SK-N-SH treated with all-trans-retinoic acid at 6 μM for 48 hours (cell line): ENCODE measurements at regions not wholly inside any gene's neighbourhood (a gene's known extent, or its start where the extent isn't known, plus 50 kb on each side); places are given as distances from the start of the nearest gene placed in this dataset.

Source experiments
- ATAC-seq: fragments of 200-7000 bp; cut with Tn5 transposase; 3 replicates; pipeline ENCODE4 v1.9.1; 2020; ENCODE audit warnings: mild to moderate bottlenecking, moderate library complexity
- ARNTL ChIP-seq: fragments of 450-650 bp; formaldehyde crosslinking; IDR thresholded peaks from 2 replicates; pipeline ENCODE4 v1.5.0; 2020; ENCODE audit warnings: low read depth, mild to moderate bottlenecking, moderate library complexity, borderline replicate concordance
- BACH2 ChIP-seq: fragments of 250-450 bp; sonication (Bioruptor Pico); IDR thresholded peaks from 2 replicates; pipeline ENCODE4 v1.9.0; 2021; ENCODE audit warnings: mild to moderate bottlenecking, borderline replicate concordance
- CSDC2 ChIP-seq: fragments of 250-450 bp; sonication (Bioruptor Pico); IDR thresholded peaks from 2 replicates; pipeline ENCODE4 v1.5.0; 2020; ENCODE audit warnings: mild to moderate bottlenecking, moderate library complexity
- ESRRG ChIP-seq: fragments of 250-450 bp; sonication (Bioruptor Pico); IDR thresholded peaks from 2 replicates; pipeline ENCODE4 v1.6.1; 2021; ENCODE audit warnings: mild to moderate bottlenecking
- ISL1 ChIP-seq: fragments of 250-450 bp; sonication (Bioruptor Pico); IDR thresholded peaks from 2 replicates; pipeline ENCODE4 v2.1.2; 2022; ENCODE audit warnings: mild to moderate bottlenecking, moderate library complexity
- OSR1 ChIP-seq: fragments of 250-450 bp; sonication (Bioruptor Pico); IDR thresholded peaks from 2 replicates; pipeline ENCODE4 v1.8.0; 2022; ENCODE audit warnings: moderate library complexity, mild to moderate bottlenecking, inconsistent platforms
- PPARA ChIP-seq: fragments of 250-450 bp; sonication (Bioruptor Pico); IDR thresholded peaks from 2 replicates; pipeline ENCODE4 v1.5.0; 2020; ENCODE audit warnings: mild to moderate bottlenecking, borderline replicate concordance
- RARB ChIP-seq: fragments of 250-450 bp; sonication (Bioruptor Pico); IDR thresholded peaks from 2 replicates; pipeline ENCODE4 v1.8.0; 2021; ENCODE audit warnings: mild to moderate bottlenecking, moderate library complexity
- SNAI2 ChIP-seq: fragments of 250-450 bp; sonication (Bioruptor Pico); IDR thresholded peaks from 2 replicates; pipeline ENCODE4 v1.5.0; 2020; ENCODE audit warnings: mild to moderate bottlenecking, moderate library complexity
- TCF4 ChIP-seq: fragments of 250-450 bp; sonication (Bioruptor Pico); IDR thresholded peaks from 2 replicates; pipeline ENCODE4 v1.8.0; 2021; ENCODE audit warnings: mild to moderate bottlenecking, moderate library complexity, borderline replicate concordance
- ZC3H10 ChIP-seq: fragments of 250-450 bp; sonication (Bioruptor Pico); IDR thresholded peaks from 2 replicates; pipeline ENCODE4 v1.5.1; 2021; ENCODE audit warnings: mild to moderate bottlenecking, moderate library complexity
- ZFP3 ChIP-seq: fragments of 250-450 bp; sonication (Bioruptor Pico); IDR thresholded peaks from 2 replicates; pipeline ENCODE4 v1.5.0; 2020; ENCODE audit warnings: mild to moderate bottlenecking, moderate library complexity
- ZFP30 ChIP-seq: fragments of 450-650 bp; formaldehyde crosslinking; IDR thresholded peaks from 2 replicates; pipeline ENCODE4 v1.5.0; 2022; ENCODE audit warnings: mild to moderate bottlenecking, moderate library complexity
- ZNF565 ChIP-seq: fragments of 450-650 bp; formaldehyde crosslinking; conservative IDR thresholded peaks from 2 replicates; pipeline ENCODE4 v1.5.0; 2020; ENCODE audit warnings: low read depth, mild to moderate bottlenecking, moderate library complexity
- ZNF70 ChIP-seq: fragments of 450-650 bp; formaldehyde crosslinking; IDR thresholded peaks from 2 replicates; pipeline ENCODE4 v1.5.0; 2020; ENCODE audit warnings: mild to moderate bottlenecking, moderate library complexity
- ZNF8 ChIP-seq: fragments of 450-650 bp; formaldehyde crosslinking; IDR thresholded peaks from 2 replicates; pipeline ENCODE4 v1.5.0; 2020; ENCODE audit warnings: mild to moderate bottlenecking, moderate library complexity
- TF ChIP-seq, protein P1 (sequence below): fragments of 250-450 bp; sonication (Bioruptor Pico); IDR thresholded peaks from 2 replicates; pipeline ENCODE4 v1.8.0; 2021; ENCODE audit warnings: low read depth, mild to moderate bottlenecking, moderate library complexity, borderline replicate concordance
- TF ChIP-seq, protein P2 (sequence below): fragments of 250-450 bp; sonication (Bioruptor Pico); IDR thresholded peaks from 2 replicates; pipeline ENCODE4 v1.8.0; 2020; ENCODE audit warnings: mild to moderate bottlenecking, moderate library complexity, borderline replicate concordance
- TF ChIP-seq, protein P3 (sequence below): fragments of 250-450 bp; sonication (Bioruptor Pico); IDR thresholded peaks from 2 replicates; pipeline ENCODE4 v1.5.1; 2021; ENCODE audit warnings: mild to moderate bottlenecking, moderate library complexity
- TF ChIP-seq, protein P4 (sequence below): fragments of 250-450 bp; sonication (Bioruptor Pico); IDR thresholded peaks from 2 replicates; pipeline ENCODE4 v1.5.1; 2020; ENCODE audit warnings: low read depth, mild to moderate bottlenecking, moderate library complexity
- TF ChIP-seq, protein P5 (sequence below): fragments of 250-450 bp; sonication (Bioruptor Pico); IDR thresholded peaks from 2 replicates; pipeline ENCODE4 v1.5.0; 2020; ENCODE audit warnings: mild to moderate bottlenecking, moderate library complexity

DNA sequence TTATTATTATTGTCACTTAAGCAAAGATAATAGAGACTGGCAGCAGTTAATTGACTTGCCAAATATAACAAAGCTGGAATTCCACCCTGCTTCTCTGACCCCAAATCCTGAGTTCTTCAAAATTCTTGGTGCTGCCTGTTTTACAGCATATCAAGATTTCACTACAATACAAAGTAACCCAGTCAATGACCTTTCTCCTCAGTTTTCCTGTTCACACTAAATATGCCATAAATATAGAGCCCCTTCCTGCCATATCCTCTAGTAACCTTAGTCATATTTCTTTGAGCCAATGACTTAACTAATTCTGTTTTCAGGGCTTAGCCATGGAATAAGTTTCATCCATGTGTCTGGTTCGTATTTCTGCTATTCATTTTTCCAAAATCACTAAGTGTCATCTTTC, 315.3 kb upstream of the HS3ST1 start:
- TF ChIP-seq BACH2 (no peak), ARNTL (CRISPR knock-in tag) (no peak), ISL1 (CRISPR knock-in tag) (no peak), ZNF565 (CRISPR knock-in tag) (no peak), TCF4 (CRISPR knock-in tag) (no peak), ZNF8 (no peak), OSR1 (CRISPR knock-in tag) (no peak), ZFP30 (CRISPR knock-in tag) (no peak), PPARA (CRISPR knock-in tag) (no peak), ZNF70 (no peak), ZFP3 (CRISPR knock-in tag) (no peak), RARB (no peak), ESRRG (CRISPR knock-in tag) (no peak)
- TF ChIP-seq, protein P1, sequence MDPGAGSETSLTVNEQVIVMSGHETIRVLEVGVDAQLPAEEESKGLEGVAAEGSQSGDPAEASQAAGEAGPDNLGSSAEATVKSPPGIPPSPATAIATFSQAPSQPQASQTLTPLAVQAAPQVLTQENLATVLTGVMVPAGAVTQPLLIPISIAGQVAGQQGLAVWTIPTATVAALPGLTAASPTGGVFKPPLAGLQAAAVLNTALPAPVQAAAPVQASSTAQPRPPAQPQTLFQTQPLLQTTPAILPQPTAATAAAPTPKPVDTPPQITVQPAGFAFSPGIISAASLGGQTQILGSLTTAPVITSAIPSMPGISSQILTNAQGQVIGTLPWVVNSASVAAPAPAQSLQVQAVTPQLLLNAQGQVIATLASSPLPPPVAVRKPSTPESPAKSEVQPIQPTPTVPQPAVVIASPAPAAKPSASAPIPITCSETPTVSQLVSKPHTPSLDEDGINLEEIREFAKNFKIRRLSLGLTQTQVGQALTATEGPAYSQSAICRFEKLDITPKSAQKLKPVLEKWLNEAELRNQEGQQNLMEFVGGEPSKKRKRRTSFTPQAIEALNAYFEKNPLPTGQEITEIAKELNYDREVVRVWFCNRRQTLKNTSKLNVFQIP, result no peak
- TF ChIP-seq, protein P2, sequence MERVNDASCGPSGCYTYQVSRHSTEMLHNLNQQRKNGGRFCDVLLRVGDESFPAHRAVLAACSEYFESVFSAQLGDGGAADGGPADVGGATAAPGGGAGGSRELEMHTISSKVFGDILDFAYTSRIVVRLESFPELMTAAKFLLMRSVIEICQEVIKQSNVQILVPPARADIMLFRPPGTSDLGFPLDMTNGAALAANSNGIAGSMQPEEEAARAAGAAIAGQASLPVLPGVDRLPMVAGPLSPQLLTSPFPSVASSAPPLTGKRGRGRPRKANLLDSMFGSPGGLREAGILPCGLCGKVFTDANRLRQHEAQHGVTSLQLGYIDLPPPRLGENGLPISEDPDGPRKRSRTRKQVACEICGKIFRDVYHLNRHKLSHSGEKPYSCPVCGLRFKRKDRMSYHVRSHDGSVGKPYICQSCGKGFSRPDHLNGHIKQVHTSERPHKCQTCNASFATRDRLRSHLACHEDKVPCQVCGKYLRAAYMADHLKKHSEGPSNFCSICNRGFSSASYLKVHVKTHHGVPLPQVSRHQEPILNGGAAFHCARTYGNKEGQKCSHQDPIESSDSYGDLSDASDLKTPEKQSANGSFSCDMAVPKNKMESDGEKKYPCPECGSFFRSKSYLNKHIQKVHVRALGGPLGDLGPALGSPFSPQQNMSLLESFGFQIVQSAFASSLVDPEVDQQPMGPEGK (CRISPR knock-in tag), result no peak
- TF ChIP-seq, protein P3, sequence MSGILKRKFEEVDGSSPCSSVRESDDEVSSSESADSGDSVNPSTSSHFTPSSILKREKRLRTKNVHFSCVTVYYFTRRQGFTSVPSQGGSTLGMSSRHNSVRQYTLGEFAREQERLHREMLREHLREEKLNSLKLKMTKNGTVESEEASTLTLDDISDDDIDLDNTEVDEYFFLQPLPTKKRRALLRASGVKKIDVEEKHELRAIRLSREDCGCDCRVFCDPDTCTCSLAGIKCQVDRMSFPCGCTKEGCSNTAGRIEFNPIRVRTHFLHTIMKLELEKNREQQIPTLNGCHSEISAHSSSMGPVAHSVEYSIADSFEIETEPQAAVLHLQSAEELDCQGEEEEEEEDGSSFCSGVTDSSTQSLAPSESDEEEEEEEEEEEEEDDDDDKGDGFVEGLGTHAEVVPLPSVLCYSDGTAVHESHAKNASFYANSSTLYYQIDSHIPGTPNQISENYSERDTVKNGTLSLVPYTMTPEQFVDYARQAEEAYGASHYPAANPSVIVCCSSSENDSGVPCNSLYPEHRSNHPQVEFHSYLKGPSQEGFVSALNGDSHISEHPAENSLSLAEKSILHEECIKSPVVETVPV (CRISPR knock-in tag), result no peak

DNA sequence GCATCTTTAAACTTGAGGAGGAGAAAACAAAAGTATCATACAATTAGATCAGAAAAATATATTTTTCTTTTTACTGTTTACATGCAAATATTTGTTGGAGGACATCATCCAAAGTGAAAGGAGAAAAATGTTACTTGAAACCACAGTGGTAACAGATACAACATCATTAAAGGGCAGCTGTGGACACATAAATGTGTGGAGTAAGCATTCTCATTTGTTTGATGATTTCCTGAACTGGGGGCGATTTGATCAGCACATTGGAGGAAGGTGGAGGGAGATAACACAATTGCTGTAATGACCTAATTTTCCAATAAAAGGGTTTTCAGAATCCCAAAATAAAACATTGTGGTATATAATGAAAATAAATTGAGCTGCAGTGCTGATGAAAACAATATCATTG, 314.5 kb upstream of the HS3ST1 start:
- TF ChIP-seq ZNF565 (CRISPR knock-in tag), result no peak
- TF ChIP-seq, protein P3 (CRISPR knock-in tag), result no peak
- no peak for TF ChIP-seq OSR1 (CRISPR knock-in tag)
- no peak for TF ChIP-seq ZFP3 (CRISPR knock-in tag)
- no peak for TF ChIP-seq ARNTL (CRISPR knock-in tag)
- ATAC-seq, result no peak

More for the DNA sequence above, 315.3 kb upstream of the HS3ST1 start:
- ATAC-seq, result no peak

DNA sequence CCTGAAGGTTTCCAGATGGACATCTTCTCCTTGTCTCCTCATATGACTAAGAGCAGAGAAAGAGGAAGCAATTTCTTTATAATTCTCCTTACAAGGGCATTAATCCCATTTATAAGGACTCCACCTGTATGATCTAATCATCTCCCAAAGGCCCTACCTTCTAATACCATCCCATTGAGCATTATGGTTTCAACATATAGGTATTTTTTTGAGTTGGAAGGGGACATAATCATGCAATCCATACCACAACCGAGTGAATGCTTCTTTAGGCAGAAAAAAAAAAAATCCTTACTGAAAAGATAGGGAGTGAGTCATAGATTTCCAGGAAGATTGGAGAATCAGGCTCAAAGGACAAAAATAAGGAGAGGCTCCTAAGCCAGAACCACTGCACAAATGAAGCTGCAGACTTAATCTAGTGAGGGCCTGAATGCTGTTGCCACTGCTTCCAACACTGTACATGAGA, 312.5 kb upstream of the HS3ST1 start:
- no peak for ATAC-seq
- TF ChIP-seq, protein P1, result no peak
- TF ChIP-seq BACH2 (no peak), ARNTL (CRISPR knock-in tag) (no peak), CSDC2 (CRISPR knock-in tag) (no peak), ZFP30 (CRISPR knock-in tag) (no peak), TCF4 (CRISPR knock-in tag) (no peak), ZNF8 (no peak), ZC3H10 (CRISPR knock-in tag) (no peak), ZNF70 (no peak), ISL1 (CRISPR knock-in tag) (no peak), OSR1 (CRISPR knock-in tag) (no peak), ZNF565 (CRISPR knock-in tag) (no peak), SNAI2 (CRISPR knock-in tag) (no peak)
- TF ChIP-seq, protein P4, sequence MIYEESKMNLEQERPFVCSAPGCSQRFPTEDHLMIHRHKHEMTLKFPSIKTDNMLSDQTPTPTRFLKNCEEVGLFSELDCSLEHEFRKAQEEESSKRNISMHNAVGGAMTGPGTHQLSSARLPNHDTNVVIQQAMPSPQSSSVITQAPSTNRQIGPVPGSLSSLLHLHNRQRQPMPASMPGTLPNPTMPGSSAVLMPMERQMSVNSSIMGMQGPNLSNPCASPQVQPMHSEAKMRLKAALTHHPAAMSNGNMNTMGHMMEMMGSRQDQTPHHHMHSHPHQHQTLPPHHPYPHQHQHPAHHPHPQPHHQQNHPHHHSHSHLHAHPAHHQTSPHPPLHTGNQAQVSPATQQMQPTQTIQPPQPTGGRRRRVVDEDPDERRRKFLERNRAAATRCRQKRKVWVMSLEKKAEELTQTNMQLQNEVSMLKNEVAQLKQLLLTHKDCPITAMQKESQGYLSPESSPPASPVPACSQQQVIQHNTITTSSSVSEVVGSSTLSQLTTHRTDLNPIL (CRISPR knock-in tag), result no peak
- TF ChIP-seq, protein P5, sequence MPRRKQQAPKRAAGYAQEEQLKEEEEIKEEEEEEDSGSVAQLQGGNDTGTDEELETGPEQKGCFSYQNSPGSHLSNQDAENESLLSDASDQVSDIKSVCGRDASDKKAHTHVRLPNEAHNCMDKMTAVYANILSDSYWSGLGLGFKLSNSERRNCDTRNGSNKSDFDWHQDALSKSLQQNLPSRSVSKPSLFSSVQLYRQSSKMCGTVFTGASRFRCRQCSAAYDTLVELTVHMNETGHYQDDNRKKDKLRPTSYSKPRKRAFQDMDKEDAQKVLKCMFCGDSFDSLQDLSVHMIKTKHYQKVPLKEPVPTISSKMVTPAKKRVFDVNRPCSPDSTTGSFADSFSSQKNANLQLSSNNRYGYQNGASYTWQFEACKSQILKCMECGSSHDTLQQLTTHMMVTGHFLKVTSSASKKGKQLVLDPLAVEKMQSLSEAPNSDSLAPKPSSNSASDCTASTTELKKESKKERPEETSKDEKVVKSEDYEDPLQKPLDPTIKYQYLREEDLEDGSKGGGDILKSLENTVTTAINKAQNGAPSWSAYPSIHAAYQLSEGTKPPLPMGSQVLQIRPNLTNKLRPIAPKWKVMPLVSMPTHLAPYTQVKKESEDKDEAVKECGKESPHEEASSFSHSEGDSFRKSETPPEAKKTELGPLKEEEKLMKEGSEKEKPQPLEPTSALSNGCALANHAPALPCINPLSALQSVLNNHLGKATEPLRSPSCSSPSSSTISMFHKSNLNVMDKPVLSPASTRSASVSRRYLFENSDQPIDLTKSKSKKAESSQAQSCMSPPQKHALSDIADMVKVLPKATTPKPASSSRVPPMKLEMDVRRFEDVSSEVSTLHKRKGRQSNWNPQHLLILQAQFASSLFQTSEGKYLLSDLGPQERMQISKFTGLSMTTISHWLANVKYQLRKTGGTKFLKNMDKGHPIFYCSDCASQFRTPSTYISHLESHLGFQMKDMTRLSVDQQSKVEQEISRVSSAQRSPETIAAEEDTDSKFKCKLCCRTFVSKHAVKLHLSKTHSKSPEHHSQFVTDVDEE (CRISPR knock-in tag), result no peak
